ENCODE measurements at regions not wholly inside any gene's neighbourhood (a gene's known extent, or its start where the extent isn't known, plus 50 kb on each side); places are given as distances from the start of the nearest gene placed in this dataset.

DNA sequence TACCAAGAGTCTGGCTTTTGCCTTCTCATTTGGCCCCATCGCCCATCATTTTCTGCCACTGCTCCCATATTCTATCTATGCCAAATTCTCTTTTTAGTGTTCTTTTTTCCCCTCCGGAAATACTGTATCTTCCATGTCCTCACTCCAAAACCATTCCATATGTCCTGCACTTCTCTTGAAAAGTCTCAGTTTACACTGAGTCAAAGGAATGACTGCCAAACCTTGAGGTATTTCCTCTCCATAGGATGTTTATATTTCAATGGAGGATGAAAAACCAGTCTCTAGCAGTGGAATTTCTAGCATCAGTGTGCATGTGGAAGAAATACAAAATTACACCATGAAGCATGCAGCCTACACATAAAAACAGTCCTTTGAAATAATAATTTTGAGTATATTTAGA lies 121.4 kb upstream of the PHYHIPL start:
- Histone ChIP-seq H3K27me3 (no peaks in the 10 kb centered on the region), H3K27ac (no peak overlapping the region), H3K36me3 (no peaks in the 10 kb centered on the region), H3K4me3 (no peak overlapping the region), H3K9me3 (no peaks in the 10 kb centered on the region), H3K4me1 (no peaks in the 10 kb centered on the region)
- intact Hi-C loops (cut with DNase I): no loop called here
- no peak for DNase-seq (ENCODE audit: extremely low spot score in 2 of 2)
- no peak for TF ChIP-seq POLR2A (IDR thresholded peaks at IDR 0.05)
- no peak for TF ChIP-seq POLR2AphosphoS5 (IDR thresholded peaks at IDR 0.05; ENCODE audit: insufficient read depth in 1 of 2, low read depth in 1 of 2)
- TF ChIP-seq, protein P1, sequence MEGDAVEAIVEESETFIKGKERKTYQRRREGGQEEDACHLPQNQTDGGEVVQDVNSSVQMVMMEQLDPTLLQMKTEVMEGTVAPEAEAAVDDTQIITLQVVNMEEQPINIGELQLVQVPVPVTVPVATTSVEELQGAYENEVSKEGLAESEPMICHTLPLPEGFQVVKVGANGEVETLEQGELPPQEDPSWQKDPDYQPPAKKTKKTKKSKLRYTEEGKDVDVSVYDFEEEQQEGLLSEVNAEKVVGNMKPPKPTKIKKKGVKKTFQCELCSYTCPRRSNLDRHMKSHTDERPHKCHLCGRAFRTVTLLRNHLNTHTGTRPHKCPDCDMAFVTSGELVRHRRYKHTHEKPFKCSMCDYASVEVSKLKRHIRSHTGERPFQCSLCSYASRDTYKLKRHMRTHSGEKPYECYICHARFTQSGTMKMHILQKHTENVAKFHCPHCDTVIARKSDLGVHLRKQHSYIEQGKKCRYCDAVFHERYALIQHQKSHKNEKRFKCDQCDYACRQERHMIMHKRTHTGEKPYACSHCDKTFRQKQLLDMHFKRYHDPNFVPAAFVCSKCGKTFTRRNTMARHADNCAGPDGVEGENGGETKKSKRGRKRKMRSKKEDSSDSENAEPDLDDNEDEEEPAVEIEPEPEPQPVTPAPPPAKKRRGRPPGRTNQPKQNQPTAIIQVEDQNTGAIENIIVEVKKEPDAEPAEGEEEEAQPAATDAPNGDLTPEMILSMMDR (IDR thresholded peaks at IDR 0.05): no peak

DNA sequence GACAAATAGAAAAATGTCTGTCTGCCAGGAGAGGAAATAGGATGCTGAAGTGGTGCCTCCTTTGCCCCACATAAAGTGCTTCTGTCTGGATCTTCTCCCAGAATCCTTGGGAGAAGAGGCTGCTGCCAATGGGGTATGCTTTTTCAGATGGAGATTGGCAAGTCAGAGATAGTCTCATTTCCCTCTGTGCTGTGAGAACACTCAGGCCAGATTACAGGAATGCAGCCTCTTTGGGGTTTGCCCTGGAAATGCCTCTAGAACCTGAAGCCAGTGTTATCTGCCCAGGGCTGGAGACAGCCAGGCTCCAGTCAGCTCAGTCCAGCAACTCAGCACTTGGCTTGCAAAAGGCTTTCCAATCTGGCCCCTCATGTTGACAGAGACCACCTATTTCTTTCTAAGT lies 119.1 kb upstream of the PHYHIPL start:
- H3K9me3 ChIP-seq: no peaks in the 10 kb centered on the region
- no peaks in the 10 kb centered on the region for H3K27me3 ChIP-seq
- intact Hi-C loops (cut with DNase I): no loop called here
- TF ChIP-seq, protein P1 (IDR thresholded peaks at IDR 0.05): no peak
- TF ChIP-seq POLR2A (IDR thresholded peaks at IDR 0.05) (no peak), POLR2AphosphoS5 (IDR thresholded peaks at IDR 0.05; ENCODE audit: insufficient read depth in 1 of 2, low read depth in 1 of 2) (no peak)
- H3K4me3 ChIP-seq: no peak overlapping the region
- H3K36me3 ChIP-seq: no peaks in the 10 kb centered on the region
- H3K27ac ChIP-seq: no peak overlapping the region
- no peaks in the 10 kb centered on the region for H3K4me1 ChIP-seq
- DNase-seq (ENCODE audit: extremely low spot score in 2 of 2): no peak

DNA sequence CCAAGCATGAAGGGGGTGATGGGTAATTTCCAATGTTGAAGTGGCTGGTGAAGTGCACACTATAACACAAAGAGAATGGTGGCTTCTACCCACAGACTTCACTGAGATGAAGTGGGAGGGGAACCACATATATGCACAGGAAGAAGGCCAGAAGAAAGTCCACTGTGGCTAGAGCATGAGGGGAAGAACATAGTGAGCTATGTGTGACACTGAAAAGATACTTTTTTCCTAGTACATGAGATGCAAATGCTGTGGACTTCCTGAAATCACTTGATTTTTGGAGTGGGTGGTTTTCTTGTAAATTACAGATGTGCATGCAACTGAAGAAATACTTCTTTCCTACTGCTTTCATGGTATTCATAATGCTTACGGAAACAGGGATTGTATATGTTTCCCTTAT lies 115.6 kb upstream of the PHYHIPL start:
- Histone ChIP-seq H3K4me3 (no peak overlapping the region), H3K4me1 (no peaks in the 10 kb centered on the region), H3K27ac (no peak overlapping the region), H3K27me3 (no peaks in the 10 kb centered on the region), H3K36me3 (no peaks in the 10 kb centered on the region), H3K9me3 (no peaks in the 10 kb centered on the region)
- DNase-seq (ENCODE audit: extremely low spot score in 2 of 2): no peak
- intact Hi-C loops (cut with DNase I): no loop called here
- TF ChIP-seq, protein P1 (IDR thresholded peaks at IDR 0.05): no peak
- no peak for TF ChIP-seq POLR2AphosphoS5 (IDR thresholded peaks at IDR 0.05; ENCODE audit: insufficient read depth in 1 of 2, low read depth in 1 of 2)
- TF ChIP-seq POLR2A (IDR thresholded peaks at IDR 0.05): no peak

DNA sequence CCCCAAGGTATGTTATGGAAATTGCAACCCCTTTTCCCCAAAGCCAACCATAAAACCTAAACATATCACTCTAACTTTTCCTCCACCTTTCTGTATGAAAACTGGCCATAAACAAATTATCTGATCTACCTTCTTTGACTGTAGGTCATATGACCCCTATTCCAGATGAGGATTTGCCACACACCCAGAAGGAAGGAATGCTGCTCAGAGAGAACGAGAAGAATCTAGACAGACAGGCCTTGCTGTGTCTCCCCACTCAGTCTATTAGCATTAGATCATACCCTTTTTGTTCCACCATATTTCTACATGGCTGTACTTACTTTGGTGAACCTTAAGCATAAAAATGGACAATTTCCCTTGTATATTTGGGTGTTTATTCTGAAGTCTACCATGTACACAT lies 113.0 kb upstream of the PHYHIPL start:
- intact Hi-C loops (cut with DNase I): no loop called here
- Histone ChIP-seq H3K27me3 (no peaks in the 10 kb centered on the region), H3K36me3 (no peaks in the 10 kb centered on the region), H3K9me3 (no peaks in the 10 kb centered on the region), H3K27ac (no peak overlapping the region), H3K4me3 (no peak overlapping the region), H3K4me1 (no peaks in the 10 kb centered on the region)
- no peak for DNase-seq (ENCODE audit: extremely low spot score in 2 of 2)
- no peak for TF ChIP-seq POLR2AphosphoS5 (IDR thresholded peaks at IDR 0.05; ENCODE audit: insufficient read depth in 1 of 2, low read depth in 1 of 2)
- TF ChIP-seq POLR2A (IDR thresholded peaks at IDR 0.05): no peak
- TF ChIP-seq, protein P1 (IDR thresholded peaks at IDR 0.05): no peak

DNA sequence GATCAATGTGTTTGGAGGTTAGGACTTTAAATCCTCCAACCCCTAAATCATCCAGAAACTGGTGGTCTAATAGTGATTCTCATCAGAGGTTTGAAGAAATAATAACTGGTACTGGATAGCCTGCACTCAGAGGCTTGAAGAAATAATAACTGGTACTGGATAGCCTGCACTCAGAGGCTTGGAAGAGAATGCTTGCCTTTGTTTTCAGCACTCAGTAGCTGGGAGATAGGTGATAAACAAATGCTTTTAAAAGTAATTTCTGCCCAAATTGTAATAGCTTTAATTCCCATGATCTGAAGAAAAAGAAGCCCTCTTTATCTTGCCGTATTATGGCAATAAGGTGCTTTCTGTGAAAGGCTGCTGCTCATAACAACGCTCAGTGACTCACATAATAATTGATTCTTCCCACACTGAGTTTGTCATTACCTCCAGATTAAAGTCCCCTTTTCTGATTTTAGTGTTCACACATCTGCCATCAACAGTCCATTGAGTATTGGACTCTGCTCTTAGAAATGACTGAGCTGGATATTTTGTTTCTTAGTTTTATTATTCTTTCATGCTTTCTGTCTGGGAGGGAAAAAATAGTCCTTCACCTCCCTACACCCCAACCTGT lies 112.3 kb upstream of the PHYHIPL start:
- no peak overlapping the region for H3K4me3 ChIP-seq
- TF ChIP-seq POLR2AphosphoS5 (IDR thresholded peaks at IDR 0.05; ENCODE audit: insufficient read depth in 1 of 2, low read depth in 1 of 2) (no peak), POLR2A (IDR thresholded peaks at IDR 0.05) (no peak)
- TF ChIP-seq, protein P1 (IDR thresholded peaks at IDR 0.05): no peak
- intact Hi-C loops (cut with DNase I): no loop called here

More for the DNA sequence above, 112.3 kb upstream of the PHYHIPL start:
- Histone ChIP-seq H3K4me1 (no peaks in the 10 kb centered on the region), H3K27ac (no peak overlapping the region), H3K36me3 (no peaks in the 10 kb centered on the region), H3K9me3 (no peaks in the 10 kb centered on the region), H3K27me3 (no peaks in the 10 kb centered on the region)
- DNase-seq (ENCODE audit: extremely low spot score in 2 of 2): no peak
